Bronchial epithelial cell (primary cell): ENCODE measurements at regions not wholly inside any gene's neighbourhood (a gene's known extent, or its start where the extent isn't known, plus 50 kb on each side); places are given as distances from the start of the nearest gene placed in this dataset.

Source experiments
- DNase-seq: peaks from one replicate; pipeline ENCODE4 v3.0.0-alpha.2; 2010; ENCODE audit warnings: low read depth
- FAIRE-seq: peaks from 2 replicates; lab custom pipeline; 2011; peaks lifted over from hg19 to GRCh38; lab: Jason Lieb, UNC
- H3K27me3 ChIP-seq: 2 replicates; pipeline ENCODE4 v1.5.1; 2011; ENCODE audit warnings: low read length; ENCODE audit not compliant: control insufficient read depth, insufficient read depth
- H3K36me3 ChIP-seq: 2 replicates; pipeline ENCODE4 v1.5.1; 2011; ENCODE audit warnings: low read length; ENCODE audit not compliant: control insufficient read depth, insufficient read depth
- H3K4me3 ChIP-seq: 2 replicates; pipeline ENCODE4 v1.5.1; 2011; ENCODE audit warnings: mild to moderate bottlenecking, low read depth, low read length, control low read depth
- CTCF ChIP-seq: IDR thresholded peaks from 2 replicates; pipeline ENCODE4 v1.5.1; 2011; ENCODE audit warnings: mild to moderate bottlenecking, moderate library complexity, low read length, control low read depth, inconsistent platforms; ENCODE audit not compliant: insufficient read depth, severe bottlenecking

GRCh38 chr1:65691972-65692371, 100.7 kb upstream of the PDE4B start:
- TF ChIP-seq CTCF = no peak

GRCh38 chr1:65694126-65694525, 98.6 kb upstream of the PDE4B start:
- no peak for FAIRE-seq
- H3K27me3 ChIP-seq = no peaks in the 10 kb centered on the region
- H3K4me3 ChIP-seq = no peak overlapping the region
- no peak for TF ChIP-seq CTCF
- no peaks in the 10 kb centered on the region for H3K36me3 ChIP-seq
- DNase-seq = peak; percentile 37

More at GRCh38 chr1:65691972-65692371, 100.7 kb upstream of the PDE4B start:
- Histone ChIP-seq H3K4me3 (no peak overlapping the region), H3K36me3 (no peaks in the 10 kb centered on the region), H3K27me3 (no peaks in the 10 kb centered on the region)
- DNase-seq (no peak), FAIRE-seq (no peak)

GRCh38 chr1:65694933-65695332, 97.8 kb upstream of the PDE4B start:
- H3K36me3 ChIP-seq = no peaks in the 10 kb centered on the region
- H3K4me3 ChIP-seq = no peak overlapping the region
- H3K27me3 ChIP-seq = no peaks in the 10 kb centered on the region
- FAIRE-seq (no peak), DNase-seq (no peak)
- no peak for TF ChIP-seq CTCF

GRCh38 chr1:65698590-65698989, 94.1 kb upstream of the PDE4B start:
- no peak for TF ChIP-seq CTCF
- no peaks in the 10 kb centered on the region for H3K36me3 ChIP-seq
- FAIRE-seq = no peak
- DNase-seq = no peak
- no peak overlapping the region for H3K4me3 ChIP-seq
- no peaks in the 10 kb centered on the region for H3K27me3 ChIP-seq

GRCh38 chr1:65703853-65704252, 88.8 kb upstream of the PDE4B start:
- FAIRE-seq = no peak
- TF ChIP-seq CTCF = no peak
- H3K36me3 ChIP-seq = no peaks in the 10 kb centered on the region
- DNase-seq = no peak
- no peaks in the 10 kb centered on the region for H3K27me3 ChIP-seq
- no peak overlapping the region for H3K4me3 ChIP-seq

GRCh38 chr1:65704318-65704717, 88.4 kb upstream of the PDE4B start:
- no peak for TF ChIP-seq CTCF
- H3K4me3 ChIP-seq = no peak overlapping the region
- no peak for FAIRE-seq
- DNase-seq = no peak
- no peaks in the 10 kb centered on the region for H3K27me3 ChIP-seq
- H3K36me3 ChIP-seq = no peaks in the 10 kb centered on the region
